Body of pancreas (tissue), 4 donors: ENCODE measurements at regions not wholly inside any gene's neighbourhood (a gene's known extent, or its start where the extent isn't known, plus 50 kb on each side); places are given as distances from the start of the nearest gene placed in this dataset.
A peak's percentile ranks its signal among the peaks of the same experiment; 100 is the strongest.

Experiments
- ATAC-seq: fragments of 150-250 bp; one replicate; pipeline ENCODE4 v1.9.1; 2016
- DNase-seq, 4 donors: peaks; one replicate each; pipeline ENCODE4 v3.0.0-alpha.2; 2019
- H3K27ac ChIP-seq, 4 donors: fragments of 200-600 bp; sonication (generic); 1 replicate in 3 of 4; 2 replicates in 1 of 4; pipeline versions ENCODE4 v1.5.1 to v1.6.1; 2016 to 2019; ENCODE audit warnings: mild to moderate bottlenecking in 1 of 4, mixed read lengths in 1 of 4, moderate library complexity in 1 of 4
- H3K27me3 ChIP-seq, 2 donors: fragments of 200-600 bp; sonication (generic); one replicate each; pipeline ENCODE4 v1.6.0; 2016; ENCODE audit warnings: mild to moderate bottlenecking in 1 of 2
- H3K36me3 ChIP-seq, 2 donors: fragments of 200-600 bp; sonication (generic); replicated peaks in 1 of 2; 2 replicates each; pipeline ENCODE4 v1.5.1; 2016; ENCODE audit warnings: low read depth in 2 of 2; ENCODE audit not compliant: insufficient read depth in 1 of 2
- H3K4me1 ChIP-seq: fragments of 200-600 bp; sonication (generic); one replicate; pipeline ENCODE4 v1.6.0; 2016
- H3K4me3 ChIP-seq, 2 donors: fragments of 200-600 bp; sonication (generic); 1 replicate in 1 of 2; 2 replicates in 1 of 2; pipeline ENCODE4 v1.5.1; 2016 to 2019
- H3K9me3 ChIP-seq, 3 donors: fragments of 200-600 bp; sonication (generic); 1 replicate in 2 of 3; 2 replicates in 1 of 3; pipeline ENCODE4 v1.5.1; 2016
- CTCF ChIP-seq, 7 experiments: fragments of 450-650 bp in 4 of 7; fragments of 200-600 bp in 3 of 7; sonication (generic) in 3 of 7; IDR thresholded peaks; one replicate each; pipeline ENCODE4 v1.5.1; 2016 to 2019; ENCODE audit warnings: antibody characterized with exemption in 7 of 7
- POLR2A ChIP-seq, 3 donors: fragments of 450-650 bp; IDR thresholded peaks; one replicate each; pipeline ENCODE4 v1.6.1; 2016; ENCODE audit warnings: antibody characterized with exemption in 3 of 3, mild to moderate bottlenecking in 2 of 3
- WGBS, 2 donors: methylation state at CpG; one replicate each; pipeline ENCODE4 v1.1.5; 2017; 5-methylcytosine and 5-hydroxymethylcytosine counted together
- intact Hi-C: fragments of 100-400 bp; cut with DNase I; formaldehyde crosslinking; loops from one replicate; pipeline ENCODE4 v1.15.1; 2023

- H3K36me3 ChIP-seq, result no peaks in the 10 kb centered on the region
- WGBS, 2 donors, result 90 to 91% methylated on average over 5 of the region's 5 CpGs
- no peak for TF ChIP-seq POLR2A (IDR thresholded peaks at IDR 0.05)
- TF ChIP-seq CTCF (IDR thresholded peaks at IDR 0.05), result no peak
- intact Hi-C loops, result no loop called here
- H3K27me3 ChIP-seq, result no peaks in the 10 kb centered on the region
- no peaks in the 10 kb centered on the region for H3K9me3 ChIP-seq
- H3K27ac ChIP-seq, result no peak overlapping the region
- H3K4me1 ChIP-seq, result peaks cover 11% of the 10 kb centered on the region
- H3K4me3 ChIP-seq, result no peak overlapping the region
- ATAC-seq, result no peak
- no peak for DNase-seq
These were observed 255.9 kb downstream of the INSC start for GRCh38 chr11:15370495-15371147.

GRCh38 chr11:15371533-15371932, 256.8 kb downstream of the INSC start:
- intact Hi-C loops, result no loop called here
- TF ChIP-seq CTCF (IDR thresholded peaks at IDR 0.05) (no peak), POLR2A (IDR thresholded peaks at IDR 0.05) (no peak)
- whole genome bisulfite sequencing, 2 donors, result 81 to 88% methylated on average over 1 of the region's 1 CpG
- DNase-seq (no peak), ATAC-seq (no peak)
- H3K4me3 ChIP-seq, result no peak overlapping the region
- no peaks in the 10 kb centered on the region for H3K36me3 ChIP-seq
- H3K4me1 ChIP-seq, result peaks cover 13% of the 10 kb centered on the region
- no peaks in the 10 kb centered on the region for H3K9me3 ChIP-seq
- no peaks in the 10 kb centered on the region for H3K27me3 ChIP-seq
- H3K27ac ChIP-seq, result no peak overlapping the region

GRCh38 chr11:15374418-15374817, 259.7 kb downstream of the INSC start:
- no peaks in the 10 kb centered on the region for H3K27me3 ChIP-seq
- peaks cover 13% of the 10 kb centered on the region for H3K4me1 ChIP-seq
- H3K36me3 ChIP-seq, result no peaks in the 10 kb centered on the region
- peak overlapping the region in 2 of 4 donors; percentile 10 to 36 for H3K27ac ChIP-seq
- ATAC-seq, result peak; percentile 63
- H3K4me3 ChIP-seq, result no peak overlapping the region
- peaks cover 0 to 7% (median 0%) of the 10 kb centered on the region in 3 donors for H3K9me3 ChIP-seq
- 24 to 25% methylated on average over 2 of the region's 2 CpGs for WGBS, 2 donors
- TF ChIP-seq POLR2A (IDR thresholded peaks at IDR 0.05) (no peak), CTCF (IDR thresholded peaks at IDR 0.05) (no peak)
- no peak for DNase-seq
- intact Hi-C loops, result no loop called here

- WGBS, 2 donors, result 80 to 95% methylated on average over 1 to 2 of the region's 2 CpGs
- no peak for TF ChIP-seq CTCF (IDR thresholded peaks at IDR 0.05)
- intact Hi-C loops, result no loop called here
- peaks cover 9% of the 10 kb centered on the region for H3K4me1 ChIP-seq
- H3K36me3 ChIP-seq, result no peaks in the 10 kb centered on the region
- H3K4me3 ChIP-seq, result no peak overlapping the region
- DNase-seq (no peak), ATAC-seq (no peak)
- no peak overlapping the region for H3K27ac ChIP-seq
- no peaks in the 10 kb centered on the region for H3K27me3 ChIP-seq
- H3K9me3 ChIP-seq, result peaks cover 0 to 7% (median 0%) of the 10 kb centered on the region in 3 donors
These were observed 264.2 kb downstream of the INSC start for GRCh38 chr11:15378941-15379340.

GRCh38 chr11:15379483-15379882, 264.8 kb downstream of the INSC start:
- TF ChIP-seq CTCF (IDR thresholded peaks at IDR 0.05) (no peak), POLR2A (IDR thresholded peaks at IDR 0.05) (no peak)
- peaks cover 0 to 7% (median 0%) of the 10 kb centered on the region in 3 donors for H3K9me3 ChIP-seq
- ATAC-seq, result no peak
- H3K36me3 ChIP-seq, result no peaks in the 10 kb centered on the region
- H3K4me3 ChIP-seq, result no peak overlapping the region
- no peak for DNase-seq
- no peaks in the 10 kb centered on the region for H3K27me3 ChIP-seq
- intact Hi-C loops, result no loop called here
- H3K4me1 ChIP-seq, result peaks cover 6% of the 10 kb centered on the region
- H3K27ac ChIP-seq, result no peak overlapping the region
- WGBS, 2 donors, result 84 to 97% methylated on average over 3 to 4 of the region's 4 CpGs
